Tibial nerve (tissue), 4 donors: ENCODE measurements at regions not wholly inside any gene's neighbourhood (a gene's known extent, or its start where the extent isn't known, plus 50 kb on each side); places are given as distances from the start of the nearest gene placed in this dataset.

Experiments used
- DNase-seq, 2 donors: peaks; one replicate each; pipeline ENCODE4 v3.0.0-alpha.2; 2019; ENCODE audit warnings: low spot score in 2 of 2
- H3K27ac ChIP-seq, 4 donors: fragments of 200-600 bp; sonication (generic) in 3 of 4; one replicate each; pipeline ENCODE4 v1.5.1; 2017 to 2019; ENCODE audit warnings: mild to moderate bottlenecking in 1 of 4
- H3K27me3 ChIP-seq, 2 donors: fragments of 200-600 bp; sonication (generic) in 1 of 2; one replicate each; pipeline versions ENCODE4 v1.5.1 to v1.6.0; 2017 to 2019
- H3K36me3 ChIP-seq, 3 donors: fragments of 200-600 bp; sonication (generic); one replicate each; pipeline ENCODE4 v1.5.1; 2018 to 2019
- H3K4me1 ChIP-seq, 4 donors: fragments of 200-600 bp; sonication (generic) in 3 of 4; one replicate each; pipeline ENCODE4 v1.5.1; 2017 to 2019
- H3K4me3 ChIP-seq, 4 donors: fragments of 200-600 bp; sonication (generic) in 3 of 4; one replicate each; pipeline ENCODE4 v1.5.1; 2017 to 2019; ENCODE audit warnings: mild to moderate bottlenecking in 1 of 4, moderate library complexity in 1 of 4
- H3K9me3 ChIP-seq, 4 donors: fragments of 200-600 bp; sonication (generic) in 3 of 4; one replicate each; pipeline ENCODE4 v1.5.1; 2017 to 2019
- CTCF ChIP-seq, 5 experiments: fragments of 200-600 bp in 3 of 5; fragments of 450-650 bp in 2 of 5; sonication (generic) in 3 of 5; IDR thresholded peaks; one replicate each; pipeline ENCODE4 v1.5.1; 2016 to 2019; ENCODE audit warnings: antibody characterized with exemption in 5 of 5, mild to moderate bottlenecking in 3 of 5, moderate library complexity in 2 of 5
- EP300 ChIP-seq, 2 donors: sonication (generic); formaldehyde crosslinking; IDR thresholded peaks; one replicate each; pipeline ENCODE4 v1.6.1; 2017; ENCODE audit warnings: antibody characterized with exemption in 2 of 2, mild to moderate bottlenecking in 1 of 2
- POLR2A ChIP-seq, 2 donors: fragments of 450-650 bp; IDR thresholded peaks; one replicate each; pipeline ENCODE4 v1.6.1; 2017; ENCODE audit warnings: antibody characterized with exemption in 2 of 2, mild to moderate bottlenecking in 2 of 2, moderate library complexity in 2 of 2
- WGBS, 2 donors: methylation state at CpG; one replicate each; pipeline ENCODE4 v1.1.5; 2018; 5-methylcytosine and 5-hydroxymethylcytosine counted together

DNA sequence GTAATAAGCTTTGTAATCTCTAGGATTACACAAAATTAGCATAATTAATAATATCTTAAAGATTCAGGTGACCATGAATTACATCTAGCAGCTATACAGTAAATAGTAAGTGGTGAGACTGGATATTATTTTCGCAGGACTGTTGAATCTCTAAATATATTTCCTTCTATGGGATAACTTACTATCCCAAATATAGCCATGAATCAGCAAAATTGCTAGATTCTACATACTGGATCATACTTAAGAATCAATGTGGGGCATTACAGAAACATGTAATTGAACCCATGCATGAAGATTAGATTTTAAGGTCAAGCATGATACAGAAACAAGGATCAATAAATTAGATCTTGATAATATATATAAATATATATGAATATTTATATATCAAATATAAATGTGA, 1203.4 kb downstream of the BRINP3 start:
- Histone ChIP-seq H3K9me3 (peaks cover 0 to 9% (median 0%) of the 10 kb centered on the region in 4 donors), H3K36me3 (no peaks in the 10 kb centered on the region), H3K27me3 (no peaks in the 10 kb centered on the region), H3K4me1 (no peaks in the 10 kb centered on the region), H3K27ac (no peak overlapping the region), H3K4me3 (no peak overlapping the region)
- 94 to 97% methylated on average over 1 of the region's 1 CpG for WGBS, 2 donors
- TF ChIP-seq POLR2A (IDR thresholded peaks at IDR 0.05) (no peak), EP300 (IDR thresholded peaks at IDR 0.05) (no peak), CTCF (IDR thresholded peaks at IDR 0.05) (no peak)
- DNase-seq = no peak

GRCh38 chr1:189275796-189276195, 1201.9 kb downstream of the BRINP3 start:
- Histone ChIP-seq H3K27ac (no peak overlapping the region), H3K4me1 (no peaks in the 10 kb centered on the region), H3K4me3 (no peak overlapping the region), H3K9me3 (no peaks in the 10 kb centered on the region), H3K36me3 (no peaks in the 10 kb centered on the region), H3K27me3 (no peaks in the 10 kb centered on the region)
- TF ChIP-seq EP300 (IDR thresholded peaks at IDR 0.05) (no peak), CTCF (IDR thresholded peaks at IDR 0.05) (no peak), POLR2A (IDR thresholded peaks at IDR 0.05) (no peak)
- DNase-seq = no peak
- WGBS, 2 donors = 58 to 70% methylated on average over 1 of the region's 1 CpG

GRCh38 chr1:189289346-189289745, 1188.3 kb downstream of the BRINP3 start:
- Histone ChIP-seq H3K36me3 (no peaks in the 10 kb centered on the region), H3K4me1 (no peaks in the 10 kb centered on the region), H3K27ac (no peak overlapping the region), H3K27me3 (no peaks in the 10 kb centered on the region), H3K9me3 (no peaks in the 10 kb centered on the region), H3K4me3 (no peak overlapping the region)
- 90 to 95% methylated on average over 3 of the region's 3 CpGs for WGBS, 2 donors
- no peak for TF ChIP-seq POLR2A (IDR thresholded peaks at IDR 0.05)
- no peak for TF ChIP-seq CTCF (IDR thresholded peaks at IDR 0.05)
- TF ChIP-seq EP300 (IDR thresholded peaks at IDR 0.05) = no peak
- no peak for DNase-seq

DNA sequence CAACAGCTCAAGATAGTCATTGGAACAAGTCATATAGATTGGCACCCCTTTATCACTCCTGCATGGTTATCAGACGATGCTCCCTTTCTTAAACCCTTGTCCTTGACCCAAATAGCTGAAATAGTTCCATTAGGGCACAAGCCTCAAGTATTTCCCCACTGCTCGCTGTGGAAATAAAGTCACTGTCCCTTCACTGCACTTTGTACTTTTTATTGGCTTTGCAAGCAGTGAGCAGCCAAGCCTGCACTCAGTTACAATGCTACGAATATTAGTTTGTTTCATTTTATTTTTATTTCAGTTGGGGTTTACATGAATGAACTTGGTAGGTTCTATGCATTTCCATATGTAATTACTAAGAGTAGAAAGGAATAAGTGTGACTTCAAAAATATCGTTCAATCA, 1176.4 kb downstream of the BRINP3 start:
- DNase-seq = no peak
- Histone ChIP-seq H3K27me3 (no peaks in the 10 kb centered on the region), H3K27ac (no peak overlapping the region), H3K36me3 (no peaks in the 10 kb centered on the region), H3K9me3 (no peaks in the 10 kb centered on the region), H3K4me3 (no peak overlapping the region), H3K4me1 (no peaks in the 10 kb centered on the region)
- 76 to 79% methylated on average over 4 of the region's 4 CpGs for WGBS, 2 donors
- TF ChIP-seq CTCF (IDR thresholded peaks at IDR 0.05) (no peak), POLR2A (IDR thresholded peaks at IDR 0.05) (no peak), EP300 (IDR thresholded peaks at IDR 0.05) (no peak)

DNA sequence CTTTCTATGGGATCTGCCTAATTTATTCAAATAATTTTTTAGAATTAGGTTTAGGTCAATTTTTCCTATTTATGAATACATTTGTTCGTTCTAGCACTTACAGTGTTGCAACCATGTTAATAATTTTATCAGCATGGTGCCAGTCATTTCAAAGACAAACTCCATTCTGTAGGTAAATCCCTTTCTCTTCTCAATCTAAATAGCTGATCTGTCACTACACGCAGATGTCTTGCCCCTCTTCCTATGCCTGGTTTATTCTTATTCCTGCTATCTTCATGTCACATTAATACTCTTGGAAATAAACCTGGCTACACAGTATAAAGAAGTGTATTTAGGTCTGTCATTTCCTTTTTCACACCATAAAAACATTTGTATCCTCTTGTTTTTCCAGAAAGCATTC, 1172.4 kb downstream of the BRINP3 start:
- no peaks in the 10 kb centered on the region for H3K36me3 ChIP-seq
- TF ChIP-seq POLR2A (IDR thresholded peaks at IDR 0.05) = no peak
- no peak for TF ChIP-seq EP300 (IDR thresholded peaks at IDR 0.05)
- no peak for TF ChIP-seq CTCF (IDR thresholded peaks at IDR 0.05)
- H3K27me3 ChIP-seq = no peaks in the 10 kb centered on the region
- no peaks in the 10 kb centered on the region for H3K4me1 ChIP-seq
- no peak overlapping the region for H3K27ac ChIP-seq
- H3K4me3 ChIP-seq = no peak overlapping the region
- 76 to 79% methylated on average over 2 of the region's 2 CpGs for WGBS, 2 donors
- DNase-seq = no peak
- no peaks in the 10 kb centered on the region for H3K9me3 ChIP-seq
